Trophoblast cell (in vitro differentiated cells and primary cell): ENCODE measurements at regions not wholly inside any gene's neighbourhood (a gene's known extent, or its start where the extent isn't known, plus 50 kb on each side); places are given as distances from the start of the nearest gene placed in this dataset.

ENCODE experiments used
- DNase-seq, 2 donors: peaks; one replicate each; pipeline ENCODE4 v3.0.0-alpha.2; 2016
- H2AFZ ChIP-seq: 2 replicates; pipeline ENCODE4 v1.6.1; 2013; ENCODE audit warnings: low read length, moderate library complexity, mild to moderate bottlenecking; ENCODE audit not compliant: insufficient read depth, poor library complexity
- H2AK5ac ChIP-seq: 2 replicates; pipeline ENCODE4 v1.6.1; 2013; ENCODE audit warnings: mild to moderate bottlenecking, low read length
- H2BK120ac ChIP-seq: 2 replicates; pipeline ENCODE4 v1.6.1; 2013; ENCODE audit warnings: low read length, mild to moderate bottlenecking, moderate library complexity; ENCODE audit not compliant: insufficient read depth, poor library complexity
- H2BK12ac ChIP-seq: 2 replicates; pipeline ENCODE4 v1.6.1; 2013; ENCODE audit warnings: mild to moderate bottlenecking, low read length, moderate library complexity
- H2BK5ac ChIP-seq: 2 replicates; pipeline ENCODE4 v1.6.1; 2013; ENCODE audit warnings: low read length, low read depth, moderate library complexity, mild to moderate bottlenecking; ENCODE audit not compliant: poor library complexity
- H3K14ac ChIP-seq: 2 replicates; pipeline ENCODE4 v1.6.1; 2013; ENCODE audit warnings: mild to moderate bottlenecking, low read length
- H3K18ac ChIP-seq: 2 replicates; pipeline ENCODE4 v1.6.1; 2013; ENCODE audit warnings: mild to moderate bottlenecking, low read length
- H3K23ac ChIP-seq: 2 replicates; pipeline ENCODE4 v1.6.1; 2013; ENCODE audit warnings: low read length
- H3K27ac ChIP-seq: 2 replicates; pipeline ENCODE4 v1.5.1; 2013; ENCODE audit warnings: low read depth, mild to moderate bottlenecking, inconsistent platforms, low read length, moderate library complexity
- H3K27me3 ChIP-seq: 2 replicates; pipeline ENCODE4 v1.6.1; 2013; ENCODE audit warnings: inconsistent platforms, mild to moderate bottlenecking, low read length, moderate library complexity; ENCODE audit not compliant: insufficient read depth
- H3K36me3 ChIP-seq, 2 experiments: 1 replicate in 1 of 2; 2 replicates in 1 of 2; pipeline ENCODE4 v1.6.1; 2013; ENCODE audit warnings: low read length in 2 of 2, mild to moderate bottlenecking in 2 of 2, moderate library complexity in 1 of 2; ENCODE audit not compliant: insufficient read depth in 2 of 2, control insufficient read depth in 1 of 2
- H3K4ac ChIP-seq: 2 replicates; pipeline ENCODE4 v1.6.1; 2013; ENCODE audit warnings: low read depth, mild to moderate bottlenecking, low read length, moderate library complexity
- H3K4me1 ChIP-seq, 2 experiments: 1 replicate in 1 of 2; 2 replicates in 1 of 2; pipeline ENCODE4 v1.6.1; 2013; ENCODE audit warnings: low read length in 2 of 2, mild to moderate bottlenecking in 2 of 2, moderate library complexity in 1 of 2; ENCODE audit not compliant: insufficient read depth in 2 of 2, control insufficient read depth in 1 of 2
- H3K4me2 ChIP-seq: 2 replicates; pipeline ENCODE4 v1.6.1; 2013; ENCODE audit warnings: inconsistent platforms, mild to moderate bottlenecking, low read length, moderate library complexity
- H3K4me3 ChIP-seq: 2 replicates; pipeline ENCODE4 v1.5.1; 2013; ENCODE audit warnings: mild to moderate bottlenecking, low read depth, low read length, inconsistent platforms
- H3K79me1 ChIP-seq: one replicate; pipeline ENCODE4 v1.6.1; 2013; ENCODE audit warnings: low read length
- H3K79me2 ChIP-seq: 2 replicates; pipeline ENCODE4 v1.6.1; 2013; ENCODE audit warnings: low read length, mild to moderate bottlenecking; ENCODE audit not compliant: control insufficient read depth, insufficient read depth, poor library complexity
- H3K9ac ChIP-seq: 2 replicates; pipeline ENCODE4 v1.6.1; 2013; ENCODE audit warnings: mild to moderate bottlenecking, low read length
- H3K9me3 ChIP-seq: 2 replicates; pipeline ENCODE4 v1.6.1; 2013; ENCODE audit warnings: low read depth, mild to moderate bottlenecking, control low read depth, inconsistent platforms, low read length; ENCODE audit not compliant: insufficient read depth
- H4K12ac ChIP-seq: 2 replicates; pipeline ENCODE4 v1.6.1; 2013; ENCODE audit warnings: low read depth, mild to moderate bottlenecking, low read length, moderate library complexity
- H4K8ac ChIP-seq: 2 replicates; pipeline ENCODE4 v1.6.1; 2013; ENCODE audit warnings: low read depth, mild to moderate bottlenecking, low read length, moderate library complexity
- H4K91ac ChIP-seq: one replicate; pipeline ENCODE4 v1.6.1; 2013; ENCODE audit warnings: low read depth, mild to moderate bottlenecking, low read length, moderate library complexity
- WGBS: extraction: QIAGEN DNeasy Blood & Tissue Kit; methylation state at CpG from one replicate; pipeline ENCODE4 v1.1.7; 2013; ENCODE audit warnings: missing lambda C conversion rate; ENCODE audit not compliant: insufficient read length, insufficient coverage; ENCODE audit errors: extremely low coverage; 5-methylcytosine and 5-hydroxymethylcytosine counted together

GRCh38 chr10:129288999-129289584 lies 177.9 kb upstream of the MGMT start:
- H3K14ac ChIP-seq = no peak overlapping the region
- H3K4me3 ChIP-seq = no peak overlapping the region
- no peak overlapping the region for H3K9ac ChIP-seq
- no peak overlapping the region for H3K27ac ChIP-seq
- H2AFZ ChIP-seq = no peak overlapping the region
- no peak overlapping the region for H2BK12ac ChIP-seq
- H3K4ac ChIP-seq = no peak overlapping the region
- H3K4me1 ChIP-seq = no peaks in the 10 kb centered on the region
- no peaks in the 10 kb centered on the region for H3K27me3 ChIP-seq
- no CpG with 5 or more reads among the region's 6 CpGs for WGBS
- no peak overlapping the region for H2AK5ac ChIP-seq
- H2BK5ac ChIP-seq = no peak overlapping the region
- H4K8ac ChIP-seq = no peak overlapping the region
- H4K91ac ChIP-seq = no peak overlapping the region
- no peak for DNase-seq
- no peak overlapping the region for H3K4me2 ChIP-seq
- H2BK120ac ChIP-seq = no peak overlapping the region
- no peaks in the 10 kb centered on the region for H3K9me3 ChIP-seq
- no peak overlapping the region for H4K12ac ChIP-seq
- no peaks in the 10 kb centered on the region for H3K79me1 ChIP-seq
- no peaks in the 10 kb centered on the region for H3K79me2 ChIP-seq
- H3K23ac ChIP-seq = no peak overlapping the region
- no peak overlapping the region for H3K18ac ChIP-seq
- H3K36me3 ChIP-seq = no peaks in the 10 kb centered on the region

DNA sequence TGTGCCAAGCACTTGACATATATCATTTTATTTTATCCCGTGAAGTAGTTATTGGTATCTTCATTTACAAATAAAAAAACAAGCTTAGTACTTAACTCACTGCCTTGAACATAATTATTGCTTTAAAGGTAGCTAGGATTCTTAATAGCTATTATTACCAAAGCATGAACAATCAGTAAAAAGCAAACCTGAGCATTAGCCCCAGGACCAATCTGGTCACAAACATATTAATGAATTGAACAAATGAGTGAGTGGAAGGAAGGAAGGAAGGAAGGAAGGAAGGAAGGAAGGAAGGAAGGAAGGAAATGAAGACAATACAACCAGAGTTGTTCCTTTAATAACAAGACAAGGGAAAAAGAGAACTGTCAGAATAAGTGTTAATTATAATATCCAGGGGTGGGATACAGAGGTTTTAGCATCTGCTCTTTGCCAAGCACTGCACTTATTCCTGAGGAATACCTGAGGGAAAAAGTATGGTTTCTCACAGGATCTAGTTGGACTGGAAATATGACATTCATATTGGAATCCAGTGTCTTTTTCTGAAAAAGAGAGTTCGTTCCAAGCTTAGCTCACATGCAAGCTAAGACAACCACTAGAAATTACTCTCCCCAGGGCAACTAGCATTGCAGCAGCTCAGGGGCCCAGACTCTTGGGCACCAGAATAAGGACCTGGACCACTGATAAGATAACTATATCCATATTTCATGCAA lies 172.9 kb upstream of the MGMT start:
- WGBS = no CpG with 5 or more reads among the region's 2 CpGs

DNA sequence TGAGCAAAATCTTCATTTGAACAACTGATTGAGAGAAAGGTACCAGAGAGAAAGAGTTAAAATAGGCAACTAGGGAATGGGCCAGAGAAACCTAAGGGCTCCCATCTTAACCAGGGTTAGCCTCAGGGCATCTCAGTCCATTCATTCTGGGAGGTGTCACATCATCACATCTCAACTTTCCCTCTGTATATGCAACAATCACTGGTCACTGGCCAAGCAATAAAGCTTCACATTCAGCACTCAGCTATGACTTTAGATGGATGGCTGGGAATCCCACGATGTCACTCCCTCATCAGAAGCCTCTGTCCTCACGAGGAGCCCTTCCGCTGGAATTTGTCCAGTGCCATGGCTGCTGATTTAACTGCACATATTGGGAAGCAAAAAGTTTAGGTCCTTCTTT lies 172.1 kb upstream of the MGMT start:
- Histone ChIP-seq H3K27me3 (no peaks in the 10 kb centered on the region), H3K23ac (no peak overlapping the region), H3K79me1 (no peaks in the 10 kb centered on the region), H2AK5ac (no peak overlapping the region), H2AFZ (no peak overlapping the region), H2BK120ac (no peak overlapping the region), H3K9me3 (peaks cover 3% of the 10 kb centered on the region), H3K4ac (no peak overlapping the region), H3K4me1 (peaks cover 0 to 3% of the 10 kb centered on the region in 2 experiments), H3K79me2 (no peaks in the 10 kb centered on the region), H3K27ac (no peak overlapping the region), H2BK12ac (no peak overlapping the region), H4K8ac (no peak overlapping the region), H3K18ac (no peak overlapping the region), H3K14ac (no peak overlapping the region), H4K12ac (no peak overlapping the region), H3K4me3 (no peak overlapping the region), H2BK5ac (no peak overlapping the region), H3K9ac (no peak overlapping the region), H3K4me2 (no peak overlapping the region), H4K91ac (no peak overlapping the region), H3K36me3 (no peaks in the 10 kb centered on the region)
- no peak for DNase-seq
- no CpG with 5 or more reads among the region's 3 CpGs for whole genome bisulfite sequencing

More for the DNA sequence above, 172.9 kb upstream of the MGMT start:
- no peak overlapping the region for H3K9ac ChIP-seq
- H2BK5ac ChIP-seq = no peak overlapping the region
- no peak overlapping the region for H4K12ac ChIP-seq
- peak in 1 of 2 donors; percentile 39 for DNase-seq
- no peaks in the 10 kb centered on the region for H3K27me3 ChIP-seq
- no peaks in the 10 kb centered on the region for H3K79me2 ChIP-seq
- no peak overlapping the region for H2BK120ac ChIP-seq
- H2AFZ ChIP-seq = no peak overlapping the region
- H3K4me3 ChIP-seq = no peak overlapping the region
- H3K4ac ChIP-seq = no peak overlapping the region
- H3K36me3 ChIP-seq = no peaks in the 10 kb centered on the region
- H3K4me1 ChIP-seq = peaks cover 0 to 3% of the 10 kb centered on the region in 2 experiments
- no peak overlapping the region for H4K91ac ChIP-seq
- H4K8ac ChIP-seq = no peak overlapping the region
- H3K27ac ChIP-seq = no peak overlapping the region
- H3K9me3 ChIP-seq = peaks cover 3% of the 10 kb centered on the region
- no peaks in the 10 kb centered on the region for H3K79me1 ChIP-seq
- no peak overlapping the region for H3K4me2 ChIP-seq
- H2BK12ac ChIP-seq = no peak overlapping the region
- no peak overlapping the region for H3K18ac ChIP-seq
- H3K23ac ChIP-seq = no peak overlapping the region
- no peak overlapping the region for H2AK5ac ChIP-seq
- no peak overlapping the region for H3K14ac ChIP-seq

DNA sequence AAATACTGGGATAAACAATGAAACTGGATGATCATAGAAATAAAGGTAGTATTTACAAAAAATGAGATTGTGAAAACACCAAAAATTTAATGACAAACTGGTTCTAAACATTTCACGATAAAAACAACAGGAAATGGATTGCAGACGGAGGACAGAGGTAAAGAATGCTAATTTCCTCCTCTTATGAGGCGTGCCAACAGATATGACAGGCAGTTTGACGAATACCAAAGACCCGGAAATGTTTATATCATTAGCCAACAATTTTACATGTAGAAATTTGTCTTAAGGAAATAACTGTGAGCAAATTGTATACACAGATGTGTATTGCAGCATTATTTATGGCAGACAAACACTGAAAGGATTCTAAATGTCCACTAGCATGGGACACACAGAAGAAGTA lies 162.0 kb upstream of the MGMT start:
- H2AFZ ChIP-seq = no peak overlapping the region
- H3K27me3 ChIP-seq = no peaks in the 10 kb centered on the region
- no peak overlapping the region for H3K4ac ChIP-seq
- no peak overlapping the region for H4K91ac ChIP-seq
- no peak overlapping the region for H3K9ac ChIP-seq
- H3K79me2 ChIP-seq = no peaks in the 10 kb centered on the region
- no peaks in the 10 kb centered on the region for H3K4me1 ChIP-seq
- H3K27ac ChIP-seq = no peak overlapping the region
- H3K14ac ChIP-seq = no peak overlapping the region
- H3K36me3 ChIP-seq = no peaks in the 10 kb centered on the region
- DNase-seq = peak; percentile 17 to 70
- no peak overlapping the region for H2BK120ac ChIP-seq
- no peak overlapping the region for H4K8ac ChIP-seq
- H2BK5ac ChIP-seq = no peak overlapping the region
- no peak overlapping the region for H3K4me3 ChIP-seq
- no peak overlapping the region for H3K4me2 ChIP-seq
- H2BK12ac ChIP-seq = no peak overlapping the region
- no peaks in the 10 kb centered on the region for H3K79me1 ChIP-seq
- H3K18ac ChIP-seq = no peak overlapping the region
- H3K9me3 ChIP-seq = no peaks in the 10 kb centered on the region
- no peak overlapping the region for H3K23ac ChIP-seq
- WGBS = no CpG with 5 or more reads among the region's 5 CpGs
- H4K12ac ChIP-seq = no peak overlapping the region
- H2AK5ac ChIP-seq = no peak overlapping the region
